NCI-H2081 (cell line): ENCODE measurements at regions not wholly inside any gene's neighbourhood (a gene's known extent, or its start where the extent isn't known, plus 50 kb on each side); places are given as distances from the start of the nearest gene placed in this dataset.
"Not testable (repeated sequence)": the region's sequence is repeated elsewhere in the genome, so short reads cannot be mapped to it uniquely, and the experiment has no call there.

ENCODE experiments used
- DNase-seq, 2 experiments: peaks; one replicate each; lab custom pipeline; 2025; lab: John Stamatoyannopoulos, UW

DNA sequence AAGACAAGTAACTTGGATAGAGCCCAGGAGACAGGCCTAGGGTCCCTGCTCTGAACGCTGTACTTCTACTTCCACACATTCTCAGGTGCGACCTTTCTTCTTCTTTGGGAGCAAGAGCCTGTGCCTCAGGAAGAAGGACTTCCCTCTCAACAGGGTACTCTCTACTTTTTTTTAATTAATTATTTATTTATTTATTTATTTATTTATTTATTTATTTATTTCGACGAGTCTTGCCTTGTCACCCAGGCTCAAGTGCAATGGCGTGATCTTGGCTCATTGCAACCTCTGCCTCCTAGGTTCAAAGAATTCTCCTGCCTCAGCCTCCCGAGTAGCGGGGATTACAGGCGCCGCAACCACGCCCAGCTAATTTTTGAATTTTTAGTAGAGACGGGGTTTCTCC is 361.6 kb downstream of the FAM72C start:
- DNase-seq = no peak

DNA sequence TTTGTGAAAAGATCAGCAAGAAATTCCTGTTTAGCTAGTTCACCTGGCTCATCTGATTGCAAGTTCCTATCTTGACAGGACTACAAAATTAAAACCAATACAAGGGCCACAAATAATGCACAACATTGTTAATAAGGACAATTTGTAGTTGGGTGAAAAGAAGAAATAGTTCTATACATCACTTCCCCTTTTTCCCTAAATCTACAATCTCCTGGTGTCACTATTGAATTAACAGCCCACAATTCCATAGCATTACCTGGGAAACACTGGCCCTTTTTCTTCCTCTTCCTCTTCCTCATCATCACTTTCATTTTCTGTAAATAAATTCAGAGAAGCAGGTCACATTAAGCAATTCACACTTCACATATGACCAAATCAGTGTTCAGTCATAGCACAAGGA is 366.9 kb downstream of the FAM72C start:
- no peak for DNase-seq

GRCh38 chr1:143584508-143584907 is 387.3 kb downstream of the FAM72C start:
- DNase-seq = no peak

- no peak for DNase-seq
These were observed 396.8 kb downstream of the FAM72C start for GRCh38 chr1:143574891-143575520.

DNA sequence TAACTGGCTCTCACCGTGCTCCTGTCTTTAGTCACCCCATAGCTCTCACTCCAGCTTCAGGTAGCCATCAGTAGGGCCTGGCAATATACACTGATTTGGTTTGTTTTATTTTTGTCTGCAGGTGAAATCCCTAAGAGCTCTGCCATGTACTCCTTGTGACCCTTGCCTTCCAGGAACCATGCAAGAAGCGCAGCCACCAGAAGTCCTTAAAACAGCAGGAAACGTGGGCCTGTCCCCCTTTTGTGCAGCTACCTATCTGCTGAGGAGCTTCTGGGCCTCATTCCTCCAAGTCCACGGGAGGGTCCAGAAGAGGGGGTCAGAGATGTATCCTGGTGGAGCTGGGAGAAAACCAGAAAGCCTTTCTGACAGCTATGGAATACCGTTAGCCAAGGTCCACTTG is 399.1 kb downstream of the FAM72C start:
- DNase-seq = not testable (repeated sequence)

GRCh38 chr1:143563761-143564160 is 408.0 kb downstream of the FAM72C start:
- not testable (repeated sequence) for DNase-seq

- DNase-seq = no peak
These were observed 418.2 kb downstream of the FAM72C start for GRCh38 chr1:143553627-143554026.

GRCh38 chr1:143504703-143505102 is 467.1 kb downstream of the FAM72C start:
- DNase-seq = not testable (repeated sequence)

GRCh38 chr1:143504080-143504479 is 467.7 kb downstream of the FAM72C start:
- not testable (repeated sequence) for DNase-seq

- DNase-seq = not testable (repeated sequence)
These were observed 468.7 kb downstream of the FAM72C start for GRCh38 chr1:143503048-143503447.

DNA sequence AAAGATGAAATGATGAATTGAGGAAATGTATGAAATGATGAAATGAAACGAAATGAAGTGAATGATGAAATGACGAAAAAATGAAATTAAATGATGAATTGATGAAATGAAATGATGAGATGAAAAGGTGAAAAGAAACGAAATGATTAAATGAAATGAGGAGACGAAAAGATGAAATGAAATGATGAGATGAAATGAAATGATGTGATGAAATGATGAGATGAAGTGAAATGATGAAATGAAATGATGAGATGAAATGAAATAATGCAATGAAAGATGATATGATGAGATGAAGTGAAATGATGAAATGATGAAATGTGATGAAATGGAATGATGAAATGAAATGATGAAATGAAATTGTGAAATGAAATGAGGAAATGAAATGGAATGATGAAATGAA is 469.7 kb downstream of the FAM72C start:
- not testable (repeated sequence) for DNase-seq

- DNase-seq = not testable (repeated sequence)
These were observed 473.6 kb downstream of the FAM72C start for GRCh38 chr1:143498059-143498749.

- no peak for DNase-seq
These were observed 474.4 kb downstream of the FAM72C start for GRCh38 chr1:143497374-143497747.

DNA sequence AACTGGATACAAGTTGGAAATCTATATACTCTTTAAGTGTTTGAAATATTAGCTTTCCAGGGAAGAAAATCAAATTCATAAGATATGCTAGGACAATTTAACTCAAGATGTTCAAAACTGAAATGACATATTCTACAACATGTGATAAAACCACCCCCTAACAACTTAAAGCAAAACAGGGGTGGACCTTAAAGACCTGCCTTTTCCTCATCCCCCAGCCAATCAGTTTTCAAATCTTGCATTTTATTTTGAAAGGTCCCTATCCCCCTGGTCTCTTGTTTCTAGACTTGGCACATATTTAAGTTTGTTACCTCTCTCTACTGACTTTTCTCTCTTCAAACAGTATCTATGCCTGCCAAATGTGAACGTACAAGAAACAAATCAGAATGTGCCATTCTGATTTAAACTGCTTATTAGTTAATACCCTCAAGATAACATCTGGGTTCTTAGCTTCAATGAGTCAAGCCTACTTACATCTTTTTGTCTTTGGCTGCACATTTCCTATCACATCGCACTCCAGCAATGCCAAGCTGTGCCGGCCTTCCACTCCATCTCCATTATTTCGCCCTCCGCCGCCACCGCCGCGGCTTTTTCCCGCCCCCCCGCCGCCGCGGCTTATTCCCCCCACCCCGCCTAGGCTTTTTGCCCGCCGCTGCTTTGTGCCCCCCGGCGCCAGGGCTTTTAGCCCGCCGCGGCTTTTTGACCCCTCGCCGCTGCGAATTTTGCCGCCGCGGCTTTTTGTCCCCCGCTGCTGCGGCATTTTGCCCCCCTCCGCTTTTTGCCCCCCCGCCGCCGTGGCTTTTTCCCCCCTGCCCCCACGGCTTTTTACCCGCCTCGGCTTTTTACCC is 475.0 kb downstream of the FAM72C start:
- DNase-seq = not testable (repeated sequence)
